H9 (cell line): ENCODE measurements at regions not wholly inside any gene's neighbourhood (a gene's known extent, or its start where the extent isn't known, plus 50 kb on each side); places are given as distances from the start of the nearest gene placed in this dataset.

Experiments used
- DNase-seq: peaks from one replicate; pipeline ENCODE4 v3.0.0-alpha.2; 2017
- H2AFZ ChIP-seq: one replicate; pipeline ENCODE4 v1.6.1; 2013; ENCODE audit warnings: mild to moderate bottlenecking, low read length, control low read depth, moderate library complexity
- H2AK5ac ChIP-seq: 2 replicates; pipeline ENCODE4 v1.6.1; 2013; ENCODE audit warnings: low read length, control low read depth, mixed read lengths; ENCODE audit not compliant: insufficient read length
- H2BK120ac ChIP-seq: one replicate; pipeline ENCODE4 v1.6.1; 2013; ENCODE audit warnings: low read depth, mild to moderate bottlenecking, low read length, control low read depth, inconsistent platforms; ENCODE audit not compliant: poor library complexity, severe bottlenecking
- H2BK12ac ChIP-seq: 2 replicates; pipeline ENCODE4 v1.6.1; 2013; ENCODE audit warnings: low read length, control low read depth, mixed read lengths, low read depth; ENCODE audit not compliant: insufficient read length
- H2BK15ac ChIP-seq: 2 replicates; pipeline ENCODE4 v1.6.1; 2013; ENCODE audit warnings: low read depth, low read length, control low read depth
- H2BK20ac ChIP-seq: one replicate; pipeline ENCODE4 v1.6.1; 2013; ENCODE audit warnings: low read depth, mild to moderate bottlenecking, low read length, control low read depth, inconsistent platforms; ENCODE audit not compliant: poor library complexity, severe bottlenecking
- H2BK5ac ChIP-seq: 2 replicates; pipeline ENCODE4 v1.6.1; 2013; ENCODE audit warnings: low read length, control low read depth, mixed read lengths; ENCODE audit not compliant: insufficient read length
- H3K14ac ChIP-seq: 2 replicates; pipeline ENCODE4 v1.6.1; 2013; ENCODE audit warnings: low read length, control low read depth; ENCODE audit not compliant: insufficient read depth
- H3K18ac ChIP-seq: 2 replicates; pipeline ENCODE4 v1.6.1; 2013; ENCODE audit warnings: low read depth, mild to moderate bottlenecking, mixed read lengths, low read length, control low read depth; ENCODE audit not compliant: insufficient read length
- H3K23ac ChIP-seq: 2 replicates; pipeline ENCODE4 v1.6.1; 2013; ENCODE audit warnings: low read length, control low read depth, mixed read lengths, low read depth; ENCODE audit not compliant: insufficient read length
- H3K23me2 ChIP-seq: 2 replicates; pipeline ENCODE4 v1.6.1; 2013; ENCODE audit warnings: low read depth, mild to moderate bottlenecking, mixed read lengths, low read length, control low read depth; ENCODE audit not compliant: insufficient read length, poor library complexity, severe bottlenecking
- H3K27ac ChIP-seq: 2 replicates; pipeline ENCODE4 v1.5.1; 2013; ENCODE audit warnings: low read length, control low read depth, mixed read lengths, low read depth; ENCODE audit not compliant: insufficient read length
- H3K27me3 ChIP-seq: 2 replicates; pipeline ENCODE4 v1.6.1; 2013; ENCODE audit warnings: low read length, control low read depth, inconsistent platforms; ENCODE audit not compliant: insufficient read depth
- H3K4ac ChIP-seq: 2 replicates; pipeline ENCODE4 v1.6.1; 2013; ENCODE audit warnings: low read depth, mild to moderate bottlenecking, control low read depth, inconsistent platforms, low read length, moderate library complexity
- H3K4me1 ChIP-seq: 2 replicates; pipeline ENCODE4 v1.6.1; 2013; ENCODE audit warnings: low read length, control low read depth, inconsistent platforms; ENCODE audit not compliant: insufficient read depth
- H3K4me2 ChIP-seq: 2 replicates; pipeline ENCODE4 v1.6.1; 2013; ENCODE audit warnings: low read length, control low read depth, mixed read lengths; ENCODE audit not compliant: insufficient read length, insufficient read depth
- H3K56ac ChIP-seq: 2 replicates; pipeline ENCODE4 v1.6.1; 2013; ENCODE audit warnings: low read depth, mild to moderate bottlenecking, mixed read lengths, low read length, control low read depth; ENCODE audit not compliant: insufficient read length
- H3K79me1 ChIP-seq: 2 replicates; pipeline ENCODE4 v1.6.1; 2013; ENCODE audit warnings: low read depth, mild to moderate bottlenecking, moderate library complexity, low read length, control low read depth, inconsistent platforms; ENCODE audit not compliant: insufficient read depth, poor library complexity, severe bottlenecking
- H3K79me2 ChIP-seq: 2 replicates; pipeline ENCODE4 v1.6.1; 2013; ENCODE audit warnings: low read length, control low read depth, inconsistent platforms; ENCODE audit not compliant: insufficient read depth
- H3K9ac ChIP-seq: 2 replicates; pipeline ENCODE4 v1.6.1; 2013; ENCODE audit warnings: low read length, control low read depth, mixed read lengths; ENCODE audit not compliant: insufficient read length; ENCODE audit errors: extremely low read depth
- H3K9me3 ChIP-seq: one replicate; pipeline ENCODE4 v1.6.1; 2013; ENCODE audit warnings: low read depth, low read length, inconsistent platforms; ENCODE audit not compliant: control insufficient read depth
- H3T11ph ChIP-seq: one replicate; pipeline ENCODE4 v1.6.1; 2013; ENCODE audit warnings: mild to moderate bottlenecking, low read length, control low read depth, inconsistent platforms
- H4K20me1 ChIP-seq: one replicate; pipeline ENCODE4 v1.6.1; 2013; ENCODE audit not compliant: control insufficient read depth, insufficient read length, insufficient read depth
- H4K5ac ChIP-seq: 2 replicates; pipeline ENCODE4 v1.6.1; 2013; ENCODE audit warnings: low read depth, mild to moderate bottlenecking, mixed read lengths, low read length, control low read depth; ENCODE audit not compliant: insufficient read length
- H4K8ac ChIP-seq: replicated peaks from 2 replicates; pipeline ENCODE4 v1.6.1; 2013; ENCODE audit warnings: low read length, control low read depth, mixed read lengths, low read depth; ENCODE audit not compliant: insufficient read length
- H4K91ac ChIP-seq: 2 replicates; pipeline ENCODE4 v1.6.1; 2013; ENCODE audit warnings: low read depth, mild to moderate bottlenecking, moderate library complexity, mixed read lengths, low read length, control low read depth; ENCODE audit not compliant: insufficient read length
- H3K27ac Mint-ChIP-seq, 3 experiments: 2 replicates in 2 of 3; 3 replicates in 1 of 3; pipeline ENCODE4 v1.8.0; 2020 to 2021; ENCODE audit warnings: mixed read lengths in 3 of 3, mild to moderate bottlenecking in 1 of 3, moderate library complexity in 1 of 3
- H3K27me3 Mint-ChIP-seq: 2 replicates; pipeline ENCODE4 v1.8.0; 2021; ENCODE audit warnings: low read depth, mild to moderate bottlenecking, moderate library complexity, mixed read lengths
- H3K36me3 Mint-ChIP-seq, 3 experiments: 2 replicates in 2 of 3; 3 replicates in 1 of 3; pipeline ENCODE4 v1.8.0; 2020 to 2021; ENCODE audit warnings: low read depth in 3 of 3, mixed read lengths in 3 of 3; ENCODE audit not compliant: insufficient read depth in 1 of 3
- H3K4me1 Mint-ChIP-seq, 2 experiments: 2 replicates each; pipeline ENCODE4 v1.8.0; 2020; ENCODE audit warnings: mixed read lengths in 2 of 2
- H3K4me3 Mint-ChIP-seq, 2 experiments: 2 replicates in 1 of 2; 3 replicates in 1 of 2; pipeline ENCODE4 v1.8.0; 2020 to 2021; ENCODE audit warnings: mild to moderate bottlenecking in 2 of 2, mixed read lengths in 2 of 2, moderate library complexity in 1 of 2
- H3K9me3 Mint-ChIP-seq, 2 experiments: 2 replicates in 1 of 2; 3 replicates in 1 of 2; pipeline ENCODE4 v1.8.0; 2020; ENCODE audit warnings: mild to moderate bottlenecking in 2 of 2, mixed read lengths in 2 of 2, moderate library complexity in 1 of 2
- CTCF ChIP-seq: fragments of 200-600 bp; sonication (generic); conservative IDR thresholded peaks from 3 replicates; pipeline ENCODE4 v1.8.0; 2021; ENCODE audit warnings: antibody characterized with exemption, mild to moderate bottlenecking
- WGBS: extraction: QIAGEN DNeasy Blood & Tissue Kit; methylation state at CpG from one replicate; pipeline ENCODE4 v1.1.7; 2013; ENCODE audit warnings: missing lambda C conversion rate, low lambda C conversion rate, mixed read lengths; ENCODE audit not compliant: insufficient read length; ENCODE audit errors: extremely low coverage; 5-methylcytosine and 5-hydroxymethylcytosine counted together

DNA sequence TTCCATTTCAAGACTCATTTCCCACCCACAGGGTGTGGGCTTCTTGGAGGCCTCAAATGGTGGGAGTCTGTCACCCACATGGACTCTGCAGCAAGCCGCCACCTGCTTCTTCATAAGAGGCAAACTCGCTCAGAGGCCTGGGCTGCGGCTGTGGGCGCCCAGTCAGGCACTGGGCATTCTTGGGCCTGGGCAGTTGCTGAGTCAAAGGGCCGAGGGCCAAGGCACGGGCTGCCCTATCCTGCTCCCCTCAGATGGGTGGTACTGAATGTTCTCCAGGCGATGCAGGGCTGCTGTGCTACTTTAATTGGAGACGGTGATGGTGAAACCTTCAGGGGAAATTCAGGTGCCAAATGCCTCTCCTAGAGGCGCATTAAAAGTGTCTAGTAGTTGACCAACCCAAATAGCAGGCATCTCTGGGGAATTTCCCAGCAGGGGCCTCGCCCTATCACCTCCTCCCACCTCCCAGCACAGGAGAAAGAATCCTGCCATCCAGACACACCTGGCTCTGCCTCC is 57.9 kb downstream of the MAFB start:
- no peak overlapping the region for H3K23ac ChIP-seq
- H4K5ac ChIP-seq, result no peak overlapping the region
- H3K9me3 Mint-ChIP-seq, result peaks cover 4% of the 10 kb centered on the region in 2 experiments; a peak in 3 of 5 replicates
- H3K27me3 Mint-ChIP-seq, result peaks cover 2% of the 10 kb centered on the region; the same call in 1 of the 2 replicates
- H3K27me3 ChIP-seq, result no peaks in the 10 kb centered on the region
- H2BK5ac ChIP-seq, result no peak overlapping the region
- peaks cover 0 to 5% (median 3%) of the 10 kb centered on the region in 3 experiments; a peak in 2 of 7 replicates for H3K36me3 Mint-ChIP-seq
- no peak overlapping the region for H2BK20ac ChIP-seq
- H3K18ac ChIP-seq, result no peak overlapping the region
- H3K4me2 ChIP-seq, result no peak overlapping the region
- no peaks in the 10 kb centered on the region for H3K79me2 ChIP-seq
- no peak overlapping the region for H3K14ac ChIP-seq
- no peak overlapping the region for H2BK120ac ChIP-seq
- no peak overlapping the region for H3K27ac Mint-ChIP-seq
- H3K4me1 ChIP-seq, result peaks cover 2% of the 10 kb centered on the region; the same call in 1 of the 2 replicates
- no peak overlapping the region for H3K27ac ChIP-seq
- no peak overlapping the region for H2BK15ac ChIP-seq
- H3T11ph ChIP-seq, result no peak overlapping the region
- H4K91ac ChIP-seq, result no peak overlapping the region
- H4K8ac ChIP-seq, result no peak overlapping the region
- no peaks in the 10 kb centered on the region for H4K20me1 ChIP-seq
- WGBS, result no CpG with 5 or more reads among the region's 10 CpGs
- no peak overlapping the region for H3K9ac ChIP-seq
- H3K9me3 ChIP-seq, result no peaks in the 10 kb centered on the region
- peaks cover 0 to 7% of the 10 kb centered on the region in 2 experiments; a peak in 3 of 4 replicates for H3K4me1 Mint-ChIP-seq
- no peak overlapping the region for H3K4ac ChIP-seq
- DNase-seq, result no peak
- no peak overlapping the region for H2AFZ ChIP-seq
- H3K56ac ChIP-seq, result no peak overlapping the region
- H2BK12ac ChIP-seq, result no peak overlapping the region
- H3K23me2 ChIP-seq, result no peaks in the 10 kb centered on the region
- H3K4me3 Mint-ChIP-seq, result no peak overlapping the region
- no peaks in the 10 kb centered on the region for H3K79me1 ChIP-seq
- TF ChIP-seq CTCF, result no peak
- no peak overlapping the region for H2AK5ac ChIP-seq
